ENCODE measurements at regions not wholly inside any gene's neighbourhood (a gene's known extent, or its start where the extent isn't known, plus 50 kb on each side); places are given as distances from the start of the nearest gene placed in this dataset.

DNA sequence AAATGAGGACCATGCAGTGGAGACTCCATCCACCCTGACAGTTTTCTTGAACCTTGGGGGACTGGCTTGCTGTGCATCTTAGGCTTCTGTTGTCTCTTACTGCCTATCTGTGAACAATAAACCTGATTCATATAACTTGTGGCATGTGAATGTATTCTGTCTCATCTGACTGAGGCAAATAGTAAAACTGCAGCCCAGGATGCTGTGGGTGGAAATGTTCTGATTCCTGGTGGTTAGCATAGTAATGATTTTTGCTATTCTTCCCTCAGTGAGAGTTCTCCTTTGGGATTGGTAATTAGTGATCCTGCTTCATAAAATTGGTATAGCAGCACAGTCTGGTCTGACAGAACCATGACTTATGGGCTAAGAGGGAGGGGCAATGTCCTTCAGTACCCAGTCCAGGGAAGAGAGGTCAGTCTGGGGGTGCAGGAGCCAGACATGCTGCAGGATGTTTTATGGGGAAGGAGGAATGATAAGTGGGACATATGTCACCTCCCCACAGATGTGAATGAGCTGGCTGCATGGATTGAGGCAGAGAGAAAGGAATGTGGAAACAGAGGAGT is 147.1 kb downstream of the OR2B2 start:
- TF ChIP-seq, protein P1, sequence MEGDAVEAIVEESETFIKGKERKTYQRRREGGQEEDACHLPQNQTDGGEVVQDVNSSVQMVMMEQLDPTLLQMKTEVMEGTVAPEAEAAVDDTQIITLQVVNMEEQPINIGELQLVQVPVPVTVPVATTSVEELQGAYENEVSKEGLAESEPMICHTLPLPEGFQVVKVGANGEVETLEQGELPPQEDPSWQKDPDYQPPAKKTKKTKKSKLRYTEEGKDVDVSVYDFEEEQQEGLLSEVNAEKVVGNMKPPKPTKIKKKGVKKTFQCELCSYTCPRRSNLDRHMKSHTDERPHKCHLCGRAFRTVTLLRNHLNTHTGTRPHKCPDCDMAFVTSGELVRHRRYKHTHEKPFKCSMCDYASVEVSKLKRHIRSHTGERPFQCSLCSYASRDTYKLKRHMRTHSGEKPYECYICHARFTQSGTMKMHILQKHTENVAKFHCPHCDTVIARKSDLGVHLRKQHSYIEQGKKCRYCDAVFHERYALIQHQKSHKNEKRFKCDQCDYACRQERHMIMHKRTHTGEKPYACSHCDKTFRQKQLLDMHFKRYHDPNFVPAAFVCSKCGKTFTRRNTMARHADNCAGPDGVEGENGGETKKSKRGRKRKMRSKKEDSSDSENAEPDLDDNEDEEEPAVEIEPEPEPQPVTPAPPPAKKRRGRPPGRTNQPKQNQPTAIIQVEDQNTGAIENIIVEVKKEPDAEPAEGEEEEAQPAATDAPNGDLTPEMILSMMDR (IDR thresholded peaks at IDR 0.05), result no peak
- TF ChIP-seq POLR2A (IDR thresholded peaks at IDR 0.05), result no peak

Data from uterus (tissue), 2 donors.